ENCODE measurements at regions not wholly inside any gene's neighbourhood (a gene's known extent, or its start where the extent isn't known, plus 50 kb on each side); places are given as distances from the start of the nearest gene placed in this dataset.

- H3K36me3 ChIP-seq (ENCODE audit: control insufficient read depth in 4 of 4, insufficient read depth in 4 of 4, low read length in 4 of 4), result no peaks in the 10 kb centered on the region
- no peaks in the 10 kb centered on the region for H3K9me3 ChIP-seq (ENCODE audit: control insufficient read depth in 4 of 4, insufficient read depth in 3 of 4, low read length in 3 of 4)
- no peak overlapping the region for H3K27ac ChIP-seq (ENCODE audit: low read depth in 1 of 2, low read length in 1 of 2)
- H3K27me3 ChIP-seq (ENCODE audit: control insufficient read depth in 3 of 3, insufficient read depth in 3 of 3, low read length in 2 of 3), result no peaks in the 10 kb centered on the region
- H3K9ac ChIP-seq (ENCODE audit: insufficient read depth in 1 of 2, low read length in 2 of 2), result no peak overlapping the region
- no peak for TF ChIP-seq CTCF (IDR thresholded peaks at IDR 0.05; ENCODE audit: control extremely low read depth, extremely low read depth)
- no peaks in the 10 kb centered on the region for H3K4me1 ChIP-seq (ENCODE audit: control insufficient read depth in 5 of 5, insufficient read depth in 5 of 5, low read length in 5 of 5)
- 95% methylated on average over 2 of the region's 2 CpGs for WGBS, 2 donors
- DNase-seq (no peak), ATAC-seq (ENCODE audit: insufficient read depth, low FRiP score) (no peak)
- H3K4me3 ChIP-seq, result no peak overlapping the region
Measured at GRCh38 chr14:46499521-46499920, 152.1 kb downstream of the RPL10L start.

GRCh38 chr14:46496409-46496808 lies 155.2 kb downstream of the RPL10L start:
- no peak overlapping the region for H3K4me3 ChIP-seq
- TF ChIP-seq CTCF (IDR thresholded peaks at IDR 0.05; ENCODE audit: control extremely low read depth, extremely low read depth), result no peak

GRCh38 chr14:46490238-46490685 lies 161.3 kb downstream of the RPL10L start:
- Histone ChIP-seq H3K27me3 (ENCODE audit: control insufficient read depth in 3 of 3, insufficient read depth in 3 of 3, low read length in 2 of 3) (no peaks in the 10 kb centered on the region), H3K9me3 (ENCODE audit: control insufficient read depth in 4 of 4, insufficient read depth in 3 of 4, low read length in 3 of 4) (no peaks in the 10 kb centered on the region), H3K27ac (ENCODE audit: low read depth in 1 of 2, low read length in 1 of 2) (no peak overlapping the region), H3K36me3 (ENCODE audit: control insufficient read depth in 4 of 4, insufficient read depth in 4 of 4, low read length in 4 of 4) (no peaks in the 10 kb centered on the region), H3K9ac (ENCODE audit: insufficient read depth in 1 of 2, low read length in 2 of 2) (peak overlapping the region in 1 of 2 donors; percentile 9), H3K4me1 (ENCODE audit: control insufficient read depth in 5 of 5, insufficient read depth in 5 of 5, low read length in 5 of 5) (no peaks in the 10 kb centered on the region), H3K4me3 (no peak overlapping the region)
- TF ChIP-seq CTCF (IDR thresholded peaks at IDR 0.05; ENCODE audit: control extremely low read depth, extremely low read depth), result no peak
- WGBS, 2 donors, result 30 to 33% methylated on average over 1 of the region's 1 CpG
- ATAC-seq (ENCODE audit: insufficient read depth, low FRiP score), result peak; percentile 75
- peak; percentile 11 to 51 (median 21) for DNase-seq

More at GRCh38 chr14:46496409-46496808, 155.2 kb downstream of the RPL10L start:
- Histone ChIP-seq H3K27ac (ENCODE audit: low read depth in 1 of 2, low read length in 1 of 2) (no peak overlapping the region), H3K9me3 (ENCODE audit: control insufficient read depth in 4 of 4, insufficient read depth in 3 of 4, low read length in 3 of 4) (no peaks in the 10 kb centered on the region), H3K27me3 (ENCODE audit: control insufficient read depth in 3 of 3, insufficient read depth in 3 of 3, low read length in 2 of 3) (no peaks in the 10 kb centered on the region), H3K4me1 (ENCODE audit: control insufficient read depth in 5 of 5, insufficient read depth in 5 of 5, low read length in 5 of 5) (no peaks in the 10 kb centered on the region), H3K36me3 (ENCODE audit: control insufficient read depth in 4 of 4, insufficient read depth in 4 of 4, low read length in 4 of 4) (no peaks in the 10 kb centered on the region), H3K9ac (ENCODE audit: insufficient read depth in 1 of 2, low read length in 2 of 2) (no peak overlapping the region)
- DNase-seq, result no peak
- 86 to 94% methylated on average over 1 of the region's 1 CpG for WGBS, 2 donors
- no peak for ATAC-seq (ENCODE audit: insufficient read depth, low FRiP score)

GRCh38 chr14:46488374-46488773 lies 163.2 kb downstream of the RPL10L start:
- no peaks in the 10 kb centered on the region for H3K36me3 ChIP-seq (ENCODE audit: control insufficient read depth in 4 of 4, insufficient read depth in 4 of 4, low read length in 4 of 4)
- H3K4me1 ChIP-seq (ENCODE audit: control insufficient read depth in 5 of 5, insufficient read depth in 5 of 5, low read length in 5 of 5), result peaks cover 0 to 3% (median 0%) of the 10 kb centered on the region in 5 donors
- no peaks in the 10 kb centered on the region for H3K27me3 ChIP-seq (ENCODE audit: control insufficient read depth in 3 of 3, insufficient read depth in 3 of 3, low read length in 2 of 3)
- ATAC-seq (ENCODE audit: insufficient read depth, low FRiP score) (no peak), DNase-seq (no peak)
- no peak overlapping the region for H3K27ac ChIP-seq (ENCODE audit: low read depth in 1 of 2, low read length in 1 of 2)
- TF ChIP-seq CTCF (IDR thresholded peaks at IDR 0.05; ENCODE audit: control extremely low read depth, extremely low read depth), result no peak
- H3K9ac ChIP-seq (ENCODE audit: insufficient read depth in 1 of 2, low read length in 2 of 2), result no peak overlapping the region
- no peak overlapping the region for H3K4me3 ChIP-seq
- no peaks in the 10 kb centered on the region for H3K9me3 ChIP-seq (ENCODE audit: control insufficient read depth in 4 of 4, insufficient read depth in 3 of 4, low read length in 3 of 4)
- 85 to 87% methylated on average over 5 of the region's 5 CpGs for WGBS, 2 donors

All from lung (tissue), 11 donors.